GM20000 (cell line): ENCODE measurements at regions not wholly inside any gene's neighbourhood (a gene's known extent, or its start where the extent isn't known, plus 50 kb on each side); places are given as distances from the start of the nearest gene placed in this dataset.

ENCODE experiments used
- DNase-seq: peaks from one replicate; pipeline ENCODE4 v3.0.0; 2012; ENCODE audit warnings: low spot score
- CTCF ChIP-seq: IDR thresholded peaks from 2 replicates; pipeline ENCODE4 v1.5.1; 2012; ENCODE audit warnings: mild to moderate bottlenecking, control low read depth; ENCODE audit errors: extremely low read depth, missing control alignments

GRCh38 chr1:182200025-182200812 lies 138.7 kb upstream of the ZNF648 start:
- DNase-seq = no peak
- TF ChIP-seq CTCF = no peak

GRCh38 chr1:182198006-182198605 lies 136.6 kb upstream of the ZNF648 start:
- DNase-seq = peak; percentile 14
- peak; percentile 27 for TF ChIP-seq CTCF

GRCh38 chr1:182196897-182197870 lies 135.7 kb upstream of the ZNF648 start:
- no peak for DNase-seq
- no peak for TF ChIP-seq CTCF

GRCh38 chr1:182195733-182196132 lies 134.2 kb upstream of the ZNF648 start:
- TF ChIP-seq CTCF = no peak
- DNase-seq = no peak

- no peak for DNase-seq
- no peak for TF ChIP-seq CTCF
These were observed 132.5 kb upstream of the ZNF648 start for GRCh38 chr1:182193908-182194550.

GRCh38 chr1:182192966-182193365 lies 131.5 kb upstream of the ZNF648 start:
- no peak for DNase-seq
- TF ChIP-seq CTCF = no peak

- peak; percentile 19 for DNase-seq
- TF ChIP-seq CTCF = no peak
These were observed 130.7 kb upstream of the ZNF648 start for GRCh38 chr1:182192215-182192614.
